BJ (cell line): ENCODE measurements at regions not wholly inside any gene's neighbourhood (a gene's known extent, or its start where the extent isn't known, plus 50 kb on each side); places are given as distances from the start of the nearest gene placed in this dataset.

Experiments
- CTCF ChIA-PET: fragments of 350-600 bp; formaldehyde crosslinking; extraction: SDS; loops from one replicate; lab custom pipeline; 2021; ENCODE audit warnings: antibody characterized with exemption, inconsistent platforms; lab: Yijun Ruan, JAX
- POLR2A ChIA-PET: fragments of 300-600 bp; sonication (Branson Sonifier 250); formaldehyde crosslinking; extraction: SDS; loops from one replicate; lab custom pipeline; 2021; ENCODE audit warnings: antibody characterized with exemption; lab: Charles Lee
- DNase-seq: peaks from one replicate; pipeline ENCODE4 v3.0.0-alpha.2; 2011; ENCODE audit warnings: low read depth
- H3K27me3 ChIP-seq: 2 replicates; pipeline ENCODE4 v1.6.0; 2011; ENCODE audit warnings: low read length; ENCODE audit not compliant: control insufficient read depth, insufficient read depth
- H3K36me3 ChIP-seq: 2 replicates; pipeline ENCODE4 v1.5.1; 2011; ENCODE audit warnings: low read length; ENCODE audit not compliant: control insufficient read depth, insufficient read depth
- H3K4me3 ChIP-seq: 2 replicates; pipeline ENCODE4 v1.5.1; 2011; ENCODE audit warnings: low read depth, mild to moderate bottlenecking, control low read depth, low read length
- CTCF ChIP-seq: IDR thresholded peaks from 2 replicates; pipeline ENCODE4 v1.5.1; 2011; ENCODE audit warnings: low read depth, mild to moderate bottlenecking, control low read depth, inconsistent platforms, low read length, moderate library complexity; ENCODE audit not compliant: insufficient read depth

GRCh38 chr6:169132352-169132940 lies 121.2 kb downstream of the THBS2 start:
- H3K36me3 ChIP-seq, result no peaks in the 10 kb centered on the region
- DNase-seq, result no peak
- TF ChIP-seq CTCF, result no peak
- no peak overlapping the region for H3K4me3 ChIP-seq
- ChIA-PET POLR2A (no interaction called here), CTCF (no interaction called here)
- no peaks in the 10 kb centered on the region for H3K27me3 ChIP-seq

GRCh38 chr6:169131390-169131789 lies 122.3 kb downstream of the THBS2 start:
- no peak for DNase-seq
- ChIA-PET POLR2A (interaction anchor here (0.6 kb wide), 1 partner anchor 394 kb away, joined by 3 read pairs; no protein-coding TSS in a partner anchor), CTCF (no interaction called here)

GRCh38 chr6:169130113-169130512 lies 123.5 kb downstream of the THBS2 start:
- CTCF ChIA-PET, result no interaction called here
- TF ChIP-seq CTCF, result no peak
- no peaks in the 10 kb centered on the region for H3K27me3 ChIP-seq
- POLR2A ChIA-PET, result no interaction called here
- no peak for DNase-seq
- H3K36me3 ChIP-seq, result no peaks in the 10 kb centered on the region
- no peak overlapping the region for H3K4me3 ChIP-seq

More at GRCh38 chr6:169131390-169131789, 122.3 kb downstream of the THBS2 start:
- Histone ChIP-seq H3K4me3 (no peak overlapping the region), H3K36me3 (no peaks in the 10 kb centered on the region), H3K27me3 (no peaks in the 10 kb centered on the region)
- TF ChIP-seq CTCF, result no peak

GRCh38 chr6:169121013-169121412 lies 132.6 kb downstream of the THBS2 start:
- no peaks in the 10 kb centered on the region for H3K27me3 ChIP-seq
- no peak for TF ChIP-seq CTCF
- no peak overlapping the region for H3K4me3 ChIP-seq
- ChIA-PET CTCF (interaction anchor here (0.8 to 1.3 kb wide), 3 partner anchors 9 to 14 kb away, joined by 3 to 4 read pairs (median 3); no protein-coding TSS in a partner anchor), POLR2A (no interaction called here)
- no peaks in the 10 kb centered on the region for H3K36me3 ChIP-seq
- no peak for DNase-seq

GRCh38 chr6:169119669-169120068 lies 134.0 kb downstream of the THBS2 start:
- Histone ChIP-seq H3K27me3 (no peaks in the 10 kb centered on the region), H3K4me3 (no peak overlapping the region), H3K36me3 (no peaks in the 10 kb centered on the region)
- POLR2A ChIA-PET, result no interaction called here
- DNase-seq, result no peak
- CTCF ChIA-PET, result no interaction called here
- no peak for TF ChIP-seq CTCF
